ENCODE measurements at regions not wholly inside any gene's neighbourhood (a gene's known extent, or its start where the extent isn't known, plus 50 kb on each side); places are given as distances from the start of the nearest gene placed in this dataset.

DNA sequence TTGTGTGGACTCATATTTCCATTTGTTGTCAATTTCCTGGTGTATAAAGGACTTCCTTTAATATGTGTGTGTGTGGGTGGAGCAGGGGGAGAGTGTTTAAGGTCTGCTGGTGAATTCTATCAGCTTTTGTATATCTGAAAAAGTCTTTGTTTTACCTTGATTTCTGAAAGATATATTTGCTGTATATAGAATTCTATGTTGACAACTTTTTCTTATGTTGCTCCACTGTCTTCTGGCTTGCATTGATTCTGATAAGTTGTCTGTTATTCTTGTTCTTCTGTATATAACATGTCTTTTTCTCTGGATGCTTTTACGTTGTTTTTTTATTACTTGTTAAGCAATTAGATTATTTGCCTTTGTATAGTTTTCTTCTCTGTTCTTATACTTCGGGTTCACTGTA is 90.0 kb upstream of the CEP162 start:
- TF ChIP-seq EP300 (IDR thresholded peaks at IDR 0.05): no peak
- TF ChIP-seq, protein P1, sequence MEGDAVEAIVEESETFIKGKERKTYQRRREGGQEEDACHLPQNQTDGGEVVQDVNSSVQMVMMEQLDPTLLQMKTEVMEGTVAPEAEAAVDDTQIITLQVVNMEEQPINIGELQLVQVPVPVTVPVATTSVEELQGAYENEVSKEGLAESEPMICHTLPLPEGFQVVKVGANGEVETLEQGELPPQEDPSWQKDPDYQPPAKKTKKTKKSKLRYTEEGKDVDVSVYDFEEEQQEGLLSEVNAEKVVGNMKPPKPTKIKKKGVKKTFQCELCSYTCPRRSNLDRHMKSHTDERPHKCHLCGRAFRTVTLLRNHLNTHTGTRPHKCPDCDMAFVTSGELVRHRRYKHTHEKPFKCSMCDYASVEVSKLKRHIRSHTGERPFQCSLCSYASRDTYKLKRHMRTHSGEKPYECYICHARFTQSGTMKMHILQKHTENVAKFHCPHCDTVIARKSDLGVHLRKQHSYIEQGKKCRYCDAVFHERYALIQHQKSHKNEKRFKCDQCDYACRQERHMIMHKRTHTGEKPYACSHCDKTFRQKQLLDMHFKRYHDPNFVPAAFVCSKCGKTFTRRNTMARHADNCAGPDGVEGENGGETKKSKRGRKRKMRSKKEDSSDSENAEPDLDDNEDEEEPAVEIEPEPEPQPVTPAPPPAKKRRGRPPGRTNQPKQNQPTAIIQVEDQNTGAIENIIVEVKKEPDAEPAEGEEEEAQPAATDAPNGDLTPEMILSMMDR (IDR thresholded peaks at IDR 0.05): no peak
- TF ChIP-seq POLR2A (IDR thresholded peaks at IDR 0.05): no peak

All from tibial nerve (tissue), 4 donors.